8988T (cell line): ENCODE measurements at regions not wholly inside any gene's neighbourhood (a gene's known extent, or its start where the extent isn't known, plus 50 kb on each side); places are given as distances from the start of the nearest gene placed in this dataset.

Experiments
- DNase-seq: peaks from one replicate; pipeline ENCODE4 v3.0.0; 2011

GRCh38 chr14:94992046-94992445 is 165.3 kb downstream of the DICER1 start:
- no peak for DNase-seq

GRCh38 chr14:94989946-94990345 is 167.4 kb downstream of the DICER1 start:
- DNase-seq, result no peak

GRCh38 chr14:94989417-94989816 is 167.9 kb downstream of the DICER1 start:
- DNase-seq, result no peak

GRCh38 chr14:94987409-94987808 is 169.9 kb downstream of the DICER1 start:
- DNase-seq, result no peak

GRCh38 chr14:94979891-94980290 is 177.4 kb downstream of the DICER1 start:
- DNase-seq, result no peak

- no peak for DNase-seq
These were observed 180.3 kb downstream of the DICER1 start for GRCh38 chr14:94977016-94977415.

- no peak for DNase-seq
These were observed 182.0 kb downstream of the DICER1 start for GRCh38 chr14:94975366-94975765.

GRCh38 chr14:94974893-94975292 is 182.4 kb downstream of the DICER1 start:
- DNase-seq, result no peak

GRCh38 chr14:94974422-94974821 is 182.9 kb downstream of the DICER1 start:
- no peak for DNase-seq

- DNase-seq, result no peak
These were observed 185.6 kb downstream of the DICER1 start for GRCh38 chr14:94971750-94972149.

GRCh38 chr14:94970941-94971730 is 186.2 kb downstream of the DICER1 start:
- no peak for DNase-seq

GRCh38 chr14:94969766-94970165 is 187.6 kb downstream of the DICER1 start:
- no peak for DNase-seq

GRCh38 chr14:94966868-94967267 is 190.5 kb downstream of the DICER1 start:
- DNase-seq, result no peak

- no peak for DNase-seq
These were observed 191.0 kb downstream of the DICER1 start for GRCh38 chr14:94966344-94966743.

- no peak for DNase-seq
These were observed 191.6 kb downstream of the DICER1 start for GRCh38 chr14:94965551-94966313.

- no peak for DNase-seq
These were observed 192.4 kb downstream of the DICER1 start for GRCh38 chr14:94964931-94965330.

GRCh38 chr14:94964181-94964580 is 193.1 kb downstream of the DICER1 start:
- DNase-seq, result no peak

- DNase-seq, result no peak
These were observed 193.1 kb upstream of the GSC start for GRCh38 chr14:94963051-94963450.

GRCh38 chr14:94962166-94962575 is 192.3 kb upstream of the GSC start:
- DNase-seq, result no peak

GRCh38 chr14:94961386-94962165 is 191.7 kb upstream of the GSC start:
- DNase-seq, result no peak

GRCh38 chr14:94960285-94961001 is 190.5 kb upstream of the GSC start:
- DNase-seq, result no peak

GRCh38 chr14:94953541-94954260 is 183.8 kb upstream of the GSC start:
- no peak for DNase-seq
